Activated naive CD8-positive, alpha-beta T cell (primary cell): ENCODE measurements at regions not wholly inside any gene's neighbourhood (a gene's known extent, or its start where the extent isn't known, plus 50 kb on each side); places are given as distances from the start of the nearest gene placed in this dataset.

Experiments
- H3K27ac Mint-ChIP-seq: one replicate; pipeline ENCODE4 v1.8.0; 2021; ENCODE audit warnings: mixed read lengths
- H3K27me3 Mint-ChIP-seq: one replicate; pipeline ENCODE4 v1.8.0; 2021; ENCODE audit warnings: mixed read lengths
- H3K36me3 Mint-ChIP-seq: one replicate; pipeline ENCODE4 v1.8.0; 2021; ENCODE audit warnings: mixed read lengths
- H3K4me1 Mint-ChIP-seq: one replicate; pipeline ENCODE4 v1.8.0; 2021; ENCODE audit warnings: low read depth, mixed read lengths
- H3K4me3 Mint-ChIP-seq: one replicate; pipeline ENCODE4 v1.8.0; 2021; ENCODE audit warnings: mild to moderate bottlenecking, mixed read lengths
- H3K9me3 Mint-ChIP-seq: one replicate; pipeline ENCODE4 v1.8.0; 2021; ENCODE audit warnings: low read depth, mixed read lengths

DNA sequence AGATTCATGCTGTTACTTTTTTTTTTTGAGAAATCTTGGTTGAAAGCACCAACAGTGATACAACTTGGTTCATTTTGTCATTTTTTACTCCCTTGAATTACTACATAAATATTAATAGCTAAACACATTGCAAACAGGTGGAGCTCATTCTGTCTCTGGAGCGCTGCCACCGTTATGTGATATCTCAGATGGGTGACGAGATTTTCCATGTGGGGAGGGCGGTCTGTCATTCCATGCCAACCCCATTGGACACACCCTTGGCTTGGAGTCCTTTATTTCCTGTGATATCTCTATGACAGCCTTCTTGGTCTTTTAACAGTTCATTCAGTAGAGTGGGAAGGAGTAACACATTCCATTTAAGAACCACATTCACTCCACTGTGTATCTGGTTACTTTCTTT, 794.8 kb downstream of the SATB2 start:
- no peak overlapping the region for H3K27ac Mint-ChIP-seq
- H3K27me3 Mint-ChIP-seq, result no peaks in the 10 kb centered on the region
- H3K4me1 Mint-ChIP-seq, result no peaks in the 10 kb centered on the region
- H3K36me3 Mint-ChIP-seq, result no peaks in the 10 kb centered on the region
- no peaks in the 10 kb centered on the region for H3K9me3 Mint-ChIP-seq
- no peak overlapping the region for H3K4me3 Mint-ChIP-seq

DNA sequence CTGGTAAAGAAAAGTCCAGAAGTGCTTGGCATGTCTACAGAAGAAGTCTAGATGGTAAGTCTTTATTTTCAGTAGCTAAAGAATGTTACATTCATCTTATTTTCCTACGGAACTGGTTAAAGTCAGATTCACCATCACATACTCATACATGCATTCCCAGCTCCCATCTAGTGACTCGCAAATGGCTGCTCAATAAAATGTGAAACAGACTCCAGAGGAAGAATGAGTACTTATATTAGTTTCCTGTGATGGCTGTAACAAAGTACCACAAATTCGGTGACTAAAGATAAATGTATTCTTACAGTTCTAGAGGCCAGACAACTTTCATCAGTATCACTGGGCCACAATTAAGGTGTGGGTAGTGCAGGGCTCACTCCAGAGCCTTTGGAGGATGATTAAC, 797.2 kb downstream of the SATB2 start:
- no peaks in the 10 kb centered on the region for H3K4me1 Mint-ChIP-seq
- no peaks in the 10 kb centered on the region for H3K27me3 Mint-ChIP-seq
- H3K27ac Mint-ChIP-seq, result no peak overlapping the region
- no peak overlapping the region for H3K4me3 Mint-ChIP-seq
- no peaks in the 10 kb centered on the region for H3K36me3 Mint-ChIP-seq
- H3K9me3 Mint-ChIP-seq, result no peaks in the 10 kb centered on the region

DNA sequence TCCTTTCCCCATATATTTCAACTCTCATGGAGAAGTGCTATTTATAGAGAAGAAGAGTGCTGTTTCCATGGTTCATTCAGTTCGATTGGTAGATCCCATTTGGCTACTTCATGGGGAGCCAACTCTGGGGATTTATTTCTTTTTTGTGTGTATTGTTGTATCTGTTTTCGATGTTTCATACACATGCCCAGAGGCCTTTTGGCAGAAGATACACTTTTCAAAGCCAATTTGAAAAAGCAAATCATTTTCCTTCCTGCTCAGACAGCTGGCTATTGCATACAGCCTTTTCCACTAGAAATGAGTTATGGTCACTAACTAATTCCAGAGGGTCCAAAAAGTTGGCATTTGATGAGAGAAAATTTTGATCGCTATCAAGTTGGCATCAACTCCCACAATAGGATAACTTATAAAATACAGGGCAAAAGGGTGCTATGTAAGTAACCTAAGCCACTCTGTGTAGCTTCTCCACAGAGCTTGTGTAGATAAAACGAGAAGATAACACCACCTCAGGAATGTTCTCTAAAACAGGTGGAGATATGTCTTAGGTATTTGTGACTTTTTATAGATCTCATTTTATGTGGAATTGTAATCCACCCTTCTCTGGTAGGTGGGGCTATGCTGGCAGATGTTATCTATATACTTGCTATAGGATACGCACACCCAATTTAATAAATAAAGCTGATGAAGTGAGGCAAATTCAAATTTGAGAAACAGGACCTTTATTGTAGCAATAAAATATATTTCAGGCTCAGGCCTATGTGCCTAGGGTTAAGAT, 798.5 kb downstream of the SATB2 start:
- H3K27me3 Mint-ChIP-seq, result no peaks in the 10 kb centered on the region
- H3K9me3 Mint-ChIP-seq, result no peaks in the 10 kb centered on the region
- H3K4me3 Mint-ChIP-seq, result no peak overlapping the region
- H3K36me3 Mint-ChIP-seq, result no peaks in the 10 kb centered on the region
- no peaks in the 10 kb centered on the region for H3K4me1 Mint-ChIP-seq
- H3K27ac Mint-ChIP-seq, result no peak overlapping the region

DNA sequence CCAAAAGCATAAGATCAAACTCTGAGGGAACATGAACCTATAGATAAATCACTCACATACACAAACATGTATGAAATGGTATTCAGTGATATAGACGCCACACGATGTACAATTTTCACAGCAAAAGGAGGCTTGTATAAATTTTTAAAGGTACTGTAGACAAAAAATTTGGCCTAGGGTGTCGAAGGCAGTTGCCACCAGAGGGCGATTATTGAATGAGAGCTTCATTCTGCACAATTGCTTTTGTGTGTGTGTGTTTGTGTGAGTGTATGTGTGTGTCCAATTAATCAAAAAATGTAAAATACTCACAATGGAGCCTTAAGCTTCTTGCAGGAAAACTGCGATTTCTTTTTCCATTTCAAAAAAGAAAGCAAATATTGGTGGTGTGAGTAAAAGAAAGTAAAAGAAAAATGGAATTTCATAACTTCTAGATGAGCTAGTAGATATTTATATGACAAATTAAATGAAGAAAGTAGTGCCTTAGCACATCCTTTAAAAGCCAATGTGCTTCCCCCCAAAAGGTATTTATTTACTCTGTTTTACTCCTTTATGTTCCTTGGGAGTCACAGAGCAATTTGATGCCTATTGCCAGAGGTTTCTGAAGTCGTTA, 800.1 kb downstream of the SATB2 start:
- H3K4me3 Mint-ChIP-seq, result no peak overlapping the region
- no peaks in the 10 kb centered on the region for H3K4me1 Mint-ChIP-seq
- H3K36me3 Mint-ChIP-seq, result no peaks in the 10 kb centered on the region
- no peaks in the 10 kb centered on the region for H3K27me3 Mint-ChIP-seq
- H3K9me3 Mint-ChIP-seq, result no peaks in the 10 kb centered on the region
- H3K27ac Mint-ChIP-seq, result no peak overlapping the region

DNA sequence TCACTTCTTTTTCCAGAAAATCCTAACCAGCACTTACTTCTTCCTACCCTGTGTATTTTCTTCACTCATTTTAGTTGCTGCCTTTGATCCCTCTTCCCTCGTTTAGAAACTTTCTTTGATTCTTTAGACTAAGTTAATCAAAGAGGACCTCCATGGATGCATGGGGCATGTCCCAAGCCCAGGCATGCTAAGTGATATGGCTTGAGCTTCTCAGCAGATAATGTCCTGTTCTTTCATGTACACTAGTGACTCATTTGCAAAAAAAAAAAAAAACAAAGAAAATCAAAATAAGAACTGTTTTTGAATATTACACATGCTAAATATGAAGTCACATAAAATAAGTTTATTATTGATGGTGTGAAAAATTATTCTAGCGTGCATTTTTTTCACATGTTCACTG, 800.9 kb downstream of the SATB2 start:
- H3K4me1 Mint-ChIP-seq, result no peaks in the 10 kb centered on the region
- no peaks in the 10 kb centered on the region for H3K9me3 Mint-ChIP-seq
- no peaks in the 10 kb centered on the region for H3K36me3 Mint-ChIP-seq
- no peaks in the 10 kb centered on the region for H3K27me3 Mint-ChIP-seq
- H3K4me3 Mint-ChIP-seq, result no peak overlapping the region
- H3K27ac Mint-ChIP-seq, result no peak overlapping the region

DNA sequence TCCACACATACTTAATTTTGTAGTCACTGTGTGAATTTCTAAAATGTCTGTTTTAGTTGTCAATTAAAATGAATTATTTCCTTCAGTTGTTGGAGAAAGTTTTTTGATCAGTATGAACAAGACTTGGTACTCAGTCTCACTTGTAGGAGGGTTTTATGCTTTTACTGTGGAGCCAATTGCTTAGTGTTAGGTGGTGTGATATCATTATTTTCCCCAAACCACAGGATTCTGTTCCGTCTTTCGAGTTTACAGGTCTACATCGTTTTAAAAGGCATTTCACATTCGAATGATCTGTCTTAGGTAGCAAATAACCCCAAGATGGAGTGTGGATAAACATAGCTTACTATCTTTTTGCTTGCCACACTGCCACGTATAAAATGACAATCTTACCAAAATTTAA, 803.1 kb downstream of the SATB2 start:
- Mint-ChIP-seq H3K27ac (no peak overlapping the region), H3K27me3 (no peaks in the 10 kb centered on the region), H3K4me3 (no peak overlapping the region), H3K36me3 (no peaks in the 10 kb centered on the region), H3K4me1 (no peaks in the 10 kb centered on the region), H3K9me3 (no peaks in the 10 kb centered on the region)

DNA sequence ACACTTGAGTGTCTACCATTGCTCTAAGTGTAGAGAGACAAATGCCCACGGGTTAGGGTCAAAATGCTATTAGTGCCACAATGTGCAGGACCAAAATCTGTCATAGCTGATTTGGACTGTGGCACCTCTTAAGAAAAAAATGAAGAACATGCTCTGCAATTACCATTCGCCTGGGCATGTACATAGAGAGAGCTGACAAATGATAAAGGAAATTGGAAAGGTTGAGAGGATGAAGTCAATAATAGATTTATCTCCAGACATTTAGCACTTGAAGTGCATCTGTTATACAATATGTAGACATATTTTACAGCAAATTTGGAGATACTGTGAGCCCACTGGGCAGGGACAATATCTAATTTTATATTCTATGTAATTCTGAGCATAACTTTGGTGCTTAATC, 804.4 kb downstream of the SATB2 start:
- no peaks in the 10 kb centered on the region for H3K4me1 Mint-ChIP-seq
- H3K27me3 Mint-ChIP-seq, result no peaks in the 10 kb centered on the region
- no peak overlapping the region for H3K27ac Mint-ChIP-seq
- no peak overlapping the region for H3K4me3 Mint-ChIP-seq
- H3K9me3 Mint-ChIP-seq, result no peaks in the 10 kb centered on the region
- no peaks in the 10 kb centered on the region for H3K36me3 Mint-ChIP-seq

DNA sequence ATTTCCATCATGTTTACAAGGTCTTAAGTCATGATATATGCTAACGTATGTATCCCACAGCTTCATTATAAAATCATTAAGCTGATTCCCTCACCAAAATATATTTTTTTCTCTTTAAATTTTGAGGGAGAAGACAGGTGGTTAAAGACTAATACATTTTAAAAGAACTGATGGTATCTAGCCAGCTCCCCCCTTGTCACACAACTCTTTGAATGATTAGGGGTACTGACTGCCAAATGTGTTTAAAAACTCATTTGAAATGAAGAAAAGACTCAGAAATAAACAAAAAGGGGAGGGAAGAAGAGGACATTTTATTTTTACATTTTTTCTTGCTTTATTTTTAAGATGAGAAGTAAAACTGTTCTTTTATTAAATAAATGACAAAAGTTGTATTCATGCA, 805.3 kb downstream of the SATB2 start:
- no peak overlapping the region for H3K27ac Mint-ChIP-seq
- H3K4me1 Mint-ChIP-seq, result no peaks in the 10 kb centered on the region
- no peaks in the 10 kb centered on the region for H3K9me3 Mint-ChIP-seq
- no peak overlapping the region for H3K4me3 Mint-ChIP-seq
- H3K27me3 Mint-ChIP-seq, result no peaks in the 10 kb centered on the region
- H3K36me3 Mint-ChIP-seq, result no peaks in the 10 kb centered on the region

DNA sequence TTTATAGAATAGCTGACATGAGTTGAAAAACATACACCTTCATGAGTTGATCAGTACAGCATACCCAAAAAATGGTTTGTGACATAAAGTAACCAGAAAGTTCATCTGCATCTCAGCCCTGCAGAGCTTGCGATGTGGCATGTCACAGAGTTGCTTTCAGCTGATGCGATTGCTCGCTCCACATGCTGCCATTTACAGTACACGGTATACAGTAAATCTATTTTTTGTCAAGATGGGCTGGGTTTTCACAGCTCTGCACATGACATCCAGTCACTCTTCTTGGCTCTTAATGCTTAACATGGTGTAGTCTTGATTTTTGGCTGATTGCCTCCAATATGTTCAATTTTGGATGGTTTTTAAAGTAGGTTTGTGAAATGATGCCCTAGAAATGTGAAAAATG, 811.9 kb downstream of the SATB2 start:
- Mint-ChIP-seq H3K9me3 (no peaks in the 10 kb centered on the region), H3K4me3 (no peak overlapping the region), H3K4me1 (no peaks in the 10 kb centered on the region), H3K27me3 (no peaks in the 10 kb centered on the region), H3K27ac (no peak overlapping the region), H3K36me3 (no peaks in the 10 kb centered on the region)

DNA sequence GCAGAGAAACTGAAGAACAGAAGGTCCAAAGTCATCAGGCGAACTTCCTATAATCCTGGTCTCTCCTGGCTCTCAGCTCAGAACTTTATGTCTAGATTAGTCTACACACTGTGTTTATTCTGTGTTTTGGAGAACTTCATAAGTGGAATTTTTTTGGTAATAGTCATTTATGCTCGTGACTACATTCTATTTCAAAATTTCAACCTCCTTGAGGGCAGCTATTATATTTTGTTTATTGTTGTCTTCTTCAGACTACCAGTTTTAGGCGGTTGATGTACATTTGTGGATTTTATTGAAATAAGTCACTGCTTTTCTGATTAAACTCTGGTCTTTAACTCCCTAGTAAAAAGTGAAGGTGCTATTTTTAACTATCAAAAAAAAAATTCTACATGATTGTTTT, 816.6 kb downstream of the SATB2 start:
- no peaks in the 10 kb centered on the region for H3K36me3 Mint-ChIP-seq
- H3K9me3 Mint-ChIP-seq, result no peaks in the 10 kb centered on the region
- H3K4me1 Mint-ChIP-seq, result no peaks in the 10 kb centered on the region
- H3K27ac Mint-ChIP-seq, result no peak overlapping the region
- H3K4me3 Mint-ChIP-seq, result no peak overlapping the region
- H3K27me3 Mint-ChIP-seq, result no peaks in the 10 kb centered on the region

DNA sequence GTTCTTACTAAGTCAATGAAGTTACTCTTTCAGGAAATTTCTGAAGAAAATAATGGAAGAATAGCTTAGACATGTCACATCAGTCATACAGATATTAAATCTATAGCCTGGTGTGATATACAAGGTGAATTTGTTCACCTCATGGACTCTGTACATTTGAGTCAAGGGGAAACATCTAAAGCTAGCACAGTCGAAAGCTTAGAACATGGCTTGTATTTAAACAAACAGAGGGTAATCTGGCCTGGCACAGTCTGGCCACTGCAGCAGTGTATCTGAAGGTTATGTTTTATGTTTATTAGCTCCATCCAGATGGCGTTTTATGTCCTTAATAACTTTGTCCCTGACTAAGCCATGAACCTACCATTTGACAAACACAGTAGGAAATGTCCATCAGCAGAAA, 817.3 kb downstream of the SATB2 start:
- Mint-ChIP-seq H3K27ac (no peak overlapping the region), H3K4me3 (no peak overlapping the region), H3K36me3 (no peaks in the 10 kb centered on the region), H3K9me3 (no peaks in the 10 kb centered on the region), H3K27me3 (no peaks in the 10 kb centered on the region), H3K4me1 (no peaks in the 10 kb centered on the region)

DNA sequence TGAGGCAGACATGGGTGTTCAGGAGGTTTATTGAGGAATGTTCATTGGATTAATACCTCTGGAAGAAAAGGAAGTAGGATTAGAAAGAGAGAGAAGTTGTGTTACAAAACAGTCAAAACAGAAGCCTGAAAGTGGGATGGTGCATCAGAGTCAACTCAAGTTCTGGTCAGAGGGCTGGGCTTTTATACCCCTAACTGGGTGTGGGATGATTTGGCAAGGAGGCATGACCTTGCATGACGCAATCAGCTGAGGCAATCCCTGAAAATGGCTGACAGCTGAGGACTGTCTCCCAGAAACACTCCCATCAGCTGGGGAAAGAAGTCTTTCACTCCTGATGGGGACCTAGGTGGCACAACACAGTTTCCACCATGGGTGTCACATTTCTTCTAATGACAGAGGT, 818.2 kb downstream of the SATB2 start:
- Mint-ChIP-seq H3K4me1 (no peaks in the 10 kb centered on the region), H3K27me3 (no peaks in the 10 kb centered on the region), H3K36me3 (no peaks in the 10 kb centered on the region), H3K4me3 (no peak overlapping the region), H3K9me3 (no peaks in the 10 kb centered on the region), H3K27ac (no peak overlapping the region)

DNA sequence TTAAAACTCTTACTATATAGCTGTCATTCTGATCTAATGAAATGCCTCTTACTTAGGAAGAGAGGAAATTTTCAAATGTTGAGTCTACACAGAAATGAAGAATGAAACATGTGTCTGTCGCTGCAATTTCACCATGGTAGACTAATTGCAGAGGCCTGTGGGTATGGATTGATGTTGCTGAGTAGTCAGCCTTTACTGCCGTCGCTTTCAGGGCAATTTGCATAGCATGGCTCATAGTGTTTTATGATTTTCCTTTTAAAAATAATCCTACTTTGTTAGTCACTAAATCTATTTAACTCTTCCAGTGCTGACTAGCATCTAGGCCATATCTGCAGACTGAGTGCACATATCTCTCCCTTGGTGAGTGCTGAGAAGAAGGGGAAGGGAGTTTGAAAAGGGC, 819.2 kb downstream of the SATB2 start:
- no peaks in the 10 kb centered on the region for H3K27me3 Mint-ChIP-seq
- H3K9me3 Mint-ChIP-seq, result no peaks in the 10 kb centered on the region
- no peaks in the 10 kb centered on the region for H3K36me3 Mint-ChIP-seq
- H3K4me3 Mint-ChIP-seq, result no peak overlapping the region
- H3K27ac Mint-ChIP-seq, result no peak overlapping the region
- no peaks in the 10 kb centered on the region for H3K4me1 Mint-ChIP-seq

DNA sequence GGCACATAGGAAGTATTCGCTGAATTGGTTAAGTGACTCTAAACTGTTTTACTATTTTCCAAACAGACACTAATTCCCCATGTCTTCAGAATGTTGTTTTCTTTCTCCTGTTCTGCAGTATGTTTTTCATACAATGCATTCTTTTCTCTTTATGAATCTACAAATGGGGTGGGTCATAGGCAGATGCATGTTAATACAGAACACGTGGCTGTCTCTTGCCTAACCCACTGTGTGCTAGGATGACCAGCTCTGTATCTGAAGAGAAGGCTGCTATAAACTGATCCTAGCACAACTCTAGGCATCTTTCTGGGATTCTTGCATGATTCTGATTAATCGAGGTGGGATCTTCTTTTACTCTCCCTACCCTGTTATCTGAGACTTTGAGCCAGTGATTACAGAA, 826.0 kb downstream of the PLCL1 start:
- no peaks in the 10 kb centered on the region for H3K4me1 Mint-ChIP-seq
- H3K36me3 Mint-ChIP-seq, result no peaks in the 10 kb centered on the region
- H3K9me3 Mint-ChIP-seq, result no peaks in the 10 kb centered on the region
- no peak overlapping the region for H3K4me3 Mint-ChIP-seq
- H3K27ac Mint-ChIP-seq, result no peak overlapping the region
- H3K27me3 Mint-ChIP-seq, result no peaks in the 10 kb centered on the region

DNA sequence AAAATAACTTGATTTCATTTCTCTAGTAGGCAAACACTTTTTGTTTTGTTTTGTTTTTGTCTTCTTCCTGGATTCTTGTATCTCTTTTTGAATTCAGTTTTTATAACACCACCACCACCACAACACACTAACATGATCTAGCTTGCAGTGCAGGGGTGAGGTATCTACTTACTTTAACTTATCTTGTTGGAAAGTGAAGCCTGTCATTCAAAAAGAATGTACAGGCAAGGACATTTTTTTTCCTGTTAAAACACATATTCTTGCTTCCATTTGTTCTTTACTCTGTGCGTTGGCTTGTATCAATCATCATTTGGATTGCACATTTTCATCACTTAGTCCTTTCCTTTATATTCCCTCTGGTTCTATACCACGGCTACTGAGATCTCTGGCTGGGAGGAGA, 824.2 kb downstream of the PLCL1 start:
- Mint-ChIP-seq H3K27ac (no peak overlapping the region), H3K36me3 (no peaks in the 10 kb centered on the region), H3K9me3 (no peaks in the 10 kb centered on the region), H3K4me3 (no peak overlapping the region), H3K27me3 (no peaks in the 10 kb centered on the region), H3K4me1 (no peaks in the 10 kb centered on the region)
